GM12875 (cell line): ENCODE measurements at regions not wholly inside any gene's neighbourhood (a gene's known extent, or its start where the extent isn't known, plus 50 kb on each side); places are given as distances from the start of the nearest gene placed in this dataset.

ENCODE experiments used
- H3K4me3 ChIP-seq: one replicate; pipeline ENCODE4 v1.5.1; 2011; ENCODE audit warnings: low read depth, low read length, control low read depth
- TF ChIP-seq, protein P1 (sequence below): IDR thresholded peaks from 2 replicates; pipeline ENCODE4 v1.5.1; 2011; ENCODE audit warnings: low read depth, mild to moderate bottlenecking, control low read depth, inconsistent platforms, low read length, moderate library complexity, borderline replicate concordance; ENCODE audit not compliant: insufficient read depth

GRCh38 chr2:76268902-76269620 lies 558.3 kb upstream of the GCFC2 start:
- TF ChIP-seq, protein P1, sequence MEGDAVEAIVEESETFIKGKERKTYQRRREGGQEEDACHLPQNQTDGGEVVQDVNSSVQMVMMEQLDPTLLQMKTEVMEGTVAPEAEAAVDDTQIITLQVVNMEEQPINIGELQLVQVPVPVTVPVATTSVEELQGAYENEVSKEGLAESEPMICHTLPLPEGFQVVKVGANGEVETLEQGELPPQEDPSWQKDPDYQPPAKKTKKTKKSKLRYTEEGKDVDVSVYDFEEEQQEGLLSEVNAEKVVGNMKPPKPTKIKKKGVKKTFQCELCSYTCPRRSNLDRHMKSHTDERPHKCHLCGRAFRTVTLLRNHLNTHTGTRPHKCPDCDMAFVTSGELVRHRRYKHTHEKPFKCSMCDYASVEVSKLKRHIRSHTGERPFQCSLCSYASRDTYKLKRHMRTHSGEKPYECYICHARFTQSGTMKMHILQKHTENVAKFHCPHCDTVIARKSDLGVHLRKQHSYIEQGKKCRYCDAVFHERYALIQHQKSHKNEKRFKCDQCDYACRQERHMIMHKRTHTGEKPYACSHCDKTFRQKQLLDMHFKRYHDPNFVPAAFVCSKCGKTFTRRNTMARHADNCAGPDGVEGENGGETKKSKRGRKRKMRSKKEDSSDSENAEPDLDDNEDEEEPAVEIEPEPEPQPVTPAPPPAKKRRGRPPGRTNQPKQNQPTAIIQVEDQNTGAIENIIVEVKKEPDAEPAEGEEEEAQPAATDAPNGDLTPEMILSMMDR = no peak

DNA sequence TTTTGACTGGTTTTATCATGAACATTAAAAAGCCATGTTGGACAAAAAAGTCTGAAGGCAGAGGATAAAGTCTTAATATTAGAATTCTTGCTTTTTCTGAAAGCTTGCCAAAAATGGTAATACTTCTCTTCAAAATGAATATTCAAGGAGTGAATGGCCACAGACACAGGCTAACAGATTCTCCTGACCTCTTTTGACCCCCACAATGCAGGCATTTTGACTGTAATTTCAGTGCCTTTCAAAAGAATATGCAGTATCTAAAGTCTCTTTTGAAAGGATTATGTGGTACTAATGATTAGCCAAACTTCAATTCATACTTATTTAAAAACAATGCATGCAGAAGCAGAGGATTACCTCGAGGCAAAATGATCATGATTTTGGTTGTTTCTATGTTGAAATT lies 557.8 kb upstream of the GCFC2 start:
- no peak overlapping the region for H3K4me3 ChIP-seq
- TF ChIP-seq, protein P1 = no peak

More at GRCh38 chr2:76268902-76269620, 558.3 kb upstream of the GCFC2 start:
- no peak overlapping the region for H3K4me3 ChIP-seq

- H3K4me3 ChIP-seq = no peak overlapping the region
- TF ChIP-seq, protein P1 = no peak
Measured at GRCh38 chr2:76257802-76258201, 547.1 kb upstream of the GCFC2 start.

DNA sequence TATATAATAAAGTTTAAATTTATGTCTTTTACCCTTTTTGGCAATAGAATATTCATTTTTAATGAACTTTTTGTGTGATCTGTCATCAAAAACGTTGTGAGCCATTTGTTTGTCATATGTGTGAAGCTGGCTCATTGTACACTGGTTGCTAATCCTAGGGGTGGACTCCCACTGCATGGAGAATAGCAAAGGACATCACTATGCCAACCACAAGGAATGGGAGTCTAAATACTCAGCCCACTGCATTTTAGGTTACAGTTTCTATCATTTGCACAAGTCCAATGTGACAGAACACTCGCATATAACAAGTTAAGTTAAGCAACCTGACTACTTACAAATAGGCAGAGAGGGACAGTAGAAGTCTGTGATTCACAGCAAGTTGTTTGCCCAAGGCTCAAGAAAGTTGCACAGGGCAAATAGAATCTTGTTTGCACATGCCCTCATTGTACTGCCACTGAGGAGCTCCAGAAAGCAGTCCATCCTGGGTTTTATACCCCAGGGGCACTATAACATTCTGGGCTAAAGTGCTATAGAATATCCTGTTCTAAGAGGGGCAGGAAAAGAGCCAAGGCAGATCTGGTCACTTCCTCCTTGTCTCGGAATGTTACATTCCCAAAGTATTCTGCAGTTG lies 545.9 kb upstream of the GCFC2 start:
- TF ChIP-seq, protein P1 = no peak
- no peak overlapping the region for H3K4me3 ChIP-seq

GRCh38 chr2:76252704-76253103 lies 542.0 kb upstream of the GCFC2 start:
- H3K4me3 ChIP-seq = no peak overlapping the region
- TF ChIP-seq, protein P1 = no peak

DNA sequence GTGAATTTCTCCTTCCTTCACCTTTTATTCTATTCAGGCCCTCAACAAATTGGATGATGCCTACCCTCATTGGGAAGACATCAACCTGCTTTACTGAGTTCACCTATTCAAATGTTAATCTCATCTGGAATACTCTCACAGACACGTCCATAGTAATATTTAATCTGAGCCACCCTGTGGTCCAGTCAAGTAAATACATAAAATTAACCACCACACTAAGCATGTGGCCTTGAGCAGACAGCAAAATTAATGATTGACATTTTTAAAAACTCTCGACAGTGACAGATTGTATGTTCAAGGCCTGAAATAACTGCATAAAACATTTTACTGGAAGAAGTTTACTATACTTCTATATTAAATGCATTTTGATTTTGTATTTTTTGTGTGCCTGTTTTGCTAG lies 540.6 kb upstream of the GCFC2 start:
- TF ChIP-seq, protein P1 = no peak
- no peak overlapping the region for H3K4me3 ChIP-seq

GRCh38 chr2:76247006-76247405 lies 536.3 kb upstream of the GCFC2 start:
- no peak overlapping the region for H3K4me3 ChIP-seq

More at GRCh38 chr2:76247006-76247405, 536.3 kb upstream of the GCFC2 start:
- TF ChIP-seq, protein P1 = no peak
